Hepatocyte (in vitro differentiated cells): ENCODE measurements at regions not wholly inside any gene's neighbourhood (a gene's known extent, or its start where the extent isn't known, plus 50 kb on each side); places are given as distances from the start of the nearest gene placed in this dataset.

Experiments used
- DNase-seq: peaks from one replicate; pipeline ENCODE4 v3.0.0-alpha.2; 2016; ENCODE audit warnings: low spot score
- H2AFZ ChIP-seq: fragments of 200-600 bp; sonication (generic); 2 replicates; pipeline ENCODE4 v1.6.0; 2016; ENCODE audit warnings: antibody characterized with exemption, mild to moderate bottlenecking
- H3K27ac ChIP-seq: fragments of 200-600 bp; sonication (generic); 2 replicates; pipeline ENCODE4 v1.5.1; 2016; ENCODE audit warnings: mild to moderate bottlenecking
- H3K27me3 ChIP-seq: fragments of 200-600 bp; sonication (generic); 2 replicates; pipeline ENCODE4 v1.6.1; 2016
- H3K36me3 ChIP-seq: fragments of 200-600 bp; sonication (generic); replicated peaks from 2 replicates; pipeline ENCODE4 v1.5.1; 2016; ENCODE audit warnings: low read depth; ENCODE audit not compliant: insufficient read depth
- H3K4me1 ChIP-seq: fragments of 200-600 bp; sonication (generic); 2 replicates; pipeline ENCODE4 v1.5.1; 2016; ENCODE audit warnings: mild to moderate bottlenecking, moderate library complexity; ENCODE audit not compliant: insufficient read depth
- H3K4me2 ChIP-seq: fragments of 200-600 bp; sonication (generic); 2 replicates; pipeline ENCODE4 v1.6.0; 2016
- H3K4me3 ChIP-seq: fragments of 200-600 bp; sonication (generic); 2 replicates; pipeline ENCODE4 v1.5.1; 2016; ENCODE audit warnings: mild to moderate bottlenecking
- H3K79me2 ChIP-seq: fragments of 200-600 bp; sonication (generic); 2 replicates; pipeline ENCODE4 v1.6.0; 2017; ENCODE audit warnings: mild to moderate bottlenecking
- H3K9me2 ChIP-seq: fragments of 200-600 bp; sonication (generic); replicated peaks from 2 replicates; pipeline ENCODE4 v1.6.0; 2017; ENCODE audit warnings: mild to moderate bottlenecking; ENCODE audit not compliant: insufficient read depth
- H3K9me3 ChIP-seq: fragments of 200-600 bp; sonication (generic); 2 replicates; pipeline ENCODE4 v1.5.1; 2016; ENCODE audit warnings: low read depth, mild to moderate bottlenecking
- H4K20me1 ChIP-seq: fragments of 200-600 bp; sonication (generic); 2 replicates; pipeline ENCODE4 v1.6.0; 2016; ENCODE audit warnings: mild to moderate bottlenecking; ENCODE audit not compliant: insufficient read depth, poor library complexity, severe bottlenecking
- CTCF ChIP-seq: fragments of 200-600 bp; sonication (generic); IDR thresholded peaks from 2 replicates; pipeline ENCODE4 v1.5.1; 2016; ENCODE audit warnings: antibody characterized with exemption, mild to moderate bottlenecking; ENCODE audit not compliant: poor library complexity
- EZH2 ChIP-seq: fragments of 200-600 bp; sonication (generic); IDR thresholded peaks from 2 replicates; pipeline ENCODE4 v1.6.1; 2016; ENCODE audit warnings: antibody characterized with exemption, mild to moderate bottlenecking, borderline replicate concordance
- EZH2phosphoT487 ChIP-seq: fragments of 200-600 bp; sonication (generic); IDR thresholded peaks from one replicate; pipeline ENCODE4 v1.6.1; 2018; ENCODE audit warnings: antibody characterized with exemption, mild to moderate bottlenecking, low read depth, moderate library complexity; ENCODE audit not compliant: unreplicated experiment, severe bottlenecking
- WGBS: methylation state at CpG from one replicate; pipeline ENCODE4 v1.1.6; 2016; ENCODE audit warnings: low lambda C conversion rate; ENCODE audit errors: missing lambda C conversion rate; 5-methylcytosine and 5-hydroxymethylcytosine counted together

GRCh38 chr2:12407160-12407559 lies 309.6 kb upstream of the TRIB2 start:
- H3K9me3 ChIP-seq = no peaks in the 10 kb centered on the region
- no peak overlapping the region for H2AFZ ChIP-seq
- TF ChIP-seq CTCF = no peak
- TF ChIP-seq EZH2phosphoT487 = no peak
- no peak for TF ChIP-seq EZH2
- H3K27ac ChIP-seq = no peak overlapping the region
- H3K4me2 ChIP-seq = no peak overlapping the region
- no peaks in the 10 kb centered on the region for H3K27me3 ChIP-seq
- H3K4me1 ChIP-seq = no peaks in the 10 kb centered on the region
- no peaks in the 10 kb centered on the region for H3K9me2 ChIP-seq
- WGBS = 92% methylated on average over 5 of the region's 5 CpGs
- no peak for DNase-seq
- H3K79me2 ChIP-seq = no peaks in the 10 kb centered on the region
- no peaks in the 10 kb centered on the region for H3K36me3 ChIP-seq
- no peaks in the 10 kb centered on the region for H4K20me1 ChIP-seq
- no peak overlapping the region for H3K4me3 ChIP-seq

GRCh38 chr2:12412898-12413305 lies 303.8 kb upstream of the TRIB2 start:
- no peaks in the 10 kb centered on the region for H3K36me3 ChIP-seq
- H3K4me2 ChIP-seq = no peak overlapping the region
- no peak overlapping the region for H3K27ac ChIP-seq
- no peak overlapping the region for H3K4me3 ChIP-seq
- TF ChIP-seq CTCF = no peak
- TF ChIP-seq EZH2phosphoT487 = no peak
- no peak for DNase-seq
- H3K9me3 ChIP-seq = no peaks in the 10 kb centered on the region
- H3K4me1 ChIP-seq = no peaks in the 10 kb centered on the region
- no peak overlapping the region for H2AFZ ChIP-seq
- no peaks in the 10 kb centered on the region for H4K20me1 ChIP-seq
- H3K9me2 ChIP-seq = no peaks in the 10 kb centered on the region
- no peaks in the 10 kb centered on the region for H3K27me3 ChIP-seq
- 18% methylated on average over 3 of the region's 3 CpGs for WGBS
- H3K79me2 ChIP-seq = no peaks in the 10 kb centered on the region

GRCh38 chr2:12415536-12415935 lies 301.2 kb upstream of the TRIB2 start:
- TF ChIP-seq EZH2phosphoT487 (no peak), EZH2 (no peak), CTCF (no peak)
- WGBS = 90% methylated on average over 3 of the region's 3 CpGs
- Histone ChIP-seq H3K27ac (no peak overlapping the region), H3K4me1 (no peaks in the 10 kb centered on the region), H3K36me3 (no peaks in the 10 kb centered on the region), H3K4me2 (no peak overlapping the region), H3K9me2 (no peaks in the 10 kb centered on the region), H3K27me3 (no peaks in the 10 kb centered on the region), H3K9me3 (no peaks in the 10 kb centered on the region), H2AFZ (no peak overlapping the region), H3K79me2 (no peaks in the 10 kb centered on the region), H3K4me3 (no peak overlapping the region), H4K20me1 (no peaks in the 10 kb centered on the region)
- no peak for DNase-seq

- no peak overlapping the region for H3K27ac ChIP-seq
- H3K27me3 ChIP-seq = no peaks in the 10 kb centered on the region
- H4K20me1 ChIP-seq = no peaks in the 10 kb centered on the region
- H2AFZ ChIP-seq = no peak overlapping the region
- H3K4me1 ChIP-seq = no peaks in the 10 kb centered on the region
- H3K36me3 ChIP-seq = no peaks in the 10 kb centered on the region
- no peaks in the 10 kb centered on the region for H3K79me2 ChIP-seq
- no peaks in the 10 kb centered on the region for H3K9me3 ChIP-seq
- TF ChIP-seq CTCF = peak; percentile 42
- TF ChIP-seq EZH2 = no peak
- peak; percentile 25 for DNase-seq
- H3K4me3 ChIP-seq = no peak overlapping the region
- no peaks in the 10 kb centered on the region for H3K9me2 ChIP-seq
- 77% methylated on average over 6 of the region's 6 CpGs for WGBS
- no peak overlapping the region for H3K4me2 ChIP-seq
Observed at GRCh38 chr2:12416600-12416999, 300.1 kb upstream of the TRIB2 start.
